ENCODE measurements at regions not wholly inside any gene's neighbourhood (a gene's known extent, or its start where the extent isn't known, plus 50 kb on each side); places are given as distances from the start of the nearest gene placed in this dataset.

DNA sequence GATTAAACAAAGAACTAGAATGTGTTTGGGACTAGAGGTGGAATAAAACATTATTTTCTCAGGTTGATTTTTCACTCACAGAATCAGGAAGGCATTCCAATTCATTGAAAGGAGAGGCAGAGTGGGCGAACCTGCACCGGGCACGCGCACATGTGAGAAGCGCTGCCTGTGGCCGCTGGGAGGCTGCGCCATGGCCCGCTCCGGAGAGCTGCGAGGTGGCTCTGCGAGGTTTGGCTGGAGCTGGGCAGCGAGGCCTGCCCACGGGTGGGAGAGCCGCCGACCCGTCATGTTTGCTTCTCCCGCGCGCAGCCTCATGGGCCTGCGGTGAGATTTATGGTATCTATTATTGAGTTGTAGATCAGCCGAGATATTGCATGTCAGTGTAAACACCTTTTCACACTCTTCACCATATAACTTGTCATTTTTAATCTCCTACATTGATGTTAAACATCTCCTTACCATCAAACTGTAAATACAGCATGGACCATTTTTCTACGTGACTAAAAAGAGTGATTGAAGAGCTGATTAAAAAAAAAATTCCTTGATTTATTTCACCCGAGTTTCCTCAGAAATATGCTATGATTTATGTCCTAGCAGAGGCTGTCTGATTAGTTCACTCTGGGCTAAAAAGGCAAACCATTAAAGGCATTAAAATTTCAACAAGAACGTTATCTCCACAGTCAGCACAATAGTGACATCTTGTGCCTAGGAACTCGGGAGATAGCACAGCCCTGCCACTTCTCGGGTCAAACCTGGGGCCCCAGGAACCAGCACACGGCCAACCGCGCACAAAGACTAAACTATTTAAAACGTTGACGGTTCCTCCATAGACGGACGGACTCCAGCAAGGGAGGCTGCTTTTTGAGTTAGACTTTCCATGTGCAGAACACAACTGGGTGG lies 96.6 kb upstream of the RNF32 start:
- H3K27me3 ChIP-seq (ENCODE audit: control insufficient read depth in 2 of 2, insufficient read depth in 2 of 2, low read length in 2 of 2) = no peaks in the 10 kb centered on the region
- no peak overlapping the region for H3K4me3 ChIP-seq (replicated peaks in 1 of 3; ENCODE audit: insufficient read depth in 1 of 3, low read depth in 1 of 3, low read length in 3 of 3)
- no peak for FAIRE-seq
- no peaks in the 10 kb centered on the region for H3K9me3 ChIP-seq (replicated peaks; ENCODE audit: control insufficient read depth, insufficient read depth, low read length)
- dilution Hi-C loops (cut with MboI; ENCODE audit: extremely low pct_ligation_motif_present, low sequenced_read_pairs) = no loop called here
- H2AFZ ChIP-seq (ENCODE audit: low read depth, low read length) = no peak overlapping the region
- no peaks in the 10 kb centered on the region for H3K9me1 ChIP-seq (replicated peaks; ENCODE audit: control insufficient read depth, extremely low read depth, insufficient read depth, low read length)
- no peaks in the 10 kb centered on the region for H3K4me1 ChIP-seq (ENCODE audit: control insufficient read depth, extremely low read depth, insufficient read depth, low read length)
- H3K27ac ChIP-seq (ENCODE audit: insufficient read depth, low read depth, low read length) = no peak overlapping the region
- CTCF ChIA-PET = no interaction called here
- no TSS peak for BruUV-seq (replicated peaks)
- intact Hi-C loops (cut with micrococcal nuclease) = no loop called here
- POLR2A ChIA-PET = no interaction called here
- H3K36me3 ChIP-seq (ENCODE audit: control insufficient read depth in 2 of 2, extremely low read depth in 1 of 2, insufficient read depth in 2 of 2, low read length in 2 of 2) = no peaks in the 10 kb centered on the region
- no peak for DNase-seq (ENCODE audit: low read depth, low spot score)
- TF ChIP-seq GATA2 (IDR thresholded peaks at IDR 0.05; ENCODE audit: insufficient read depth, insufficient read length, low read depth, low read length) = no peak
- TF ChIP-seq MYC (IDR thresholded peaks at IDR 0.05; ENCODE audit: low read depth, low read length) = no peak
- TF ChIP-seq FOS (IDR thresholded peaks at IDR 0.05; ENCODE audit: borderline replicate concordance, insufficient read depth, low read length) = no peak
- TF ChIP-seq POLR2A (IDR thresholded peaks at IDR 0.05; ENCODE audit: low read depth, low read length) = no peak
- TF ChIP-seq EZH2 (IDR thresholded peaks at IDR 0.05; ENCODE audit: borderline replicate concordance, low read depth, low read length, severe bottlenecking) = no peak
- TF ChIP-seq CTCF (IDR thresholded peaks at IDR 0.05; ENCODE audit: extremely low read depth in 1 of 2, insufficient read depth in 1 of 2, low read depth in 1 of 2, low read length in 2 of 2) = no peak
- no peak for TF ChIP-seq JUN (IDR thresholded peaks at IDR 0.05; ENCODE audit: borderline replicate concordance, insufficient read depth, insufficient read length, low read depth)
- no peak for TF ChIP-seq POLR2AphosphoS5 (IDR thresholded peaks at IDR 0.05; ENCODE audit: insufficient read depth, low read depth, low read length)
- H3K79me2 ChIP-seq (ENCODE audit: control insufficient read depth, insufficient read depth, low read length) = no peaks in the 10 kb centered on the region
- H4K20me1 ChIP-seq (replicated peaks; ENCODE audit: control insufficient read depth, extremely low read depth, insufficient read depth, low read length) = no peaks in the 10 kb centered on the region
- no peak overlapping the region for H3K4me2 ChIP-seq (ENCODE audit: insufficient read depth, low read length)
- no peak overlapping the region for H3K9ac ChIP-seq (replicated peaks; ENCODE audit: extremely low read depth, insufficient read depth, low read length)
